ENCODE measurements at regions not wholly inside any gene's neighbourhood (a gene's known extent, or its start where the extent isn't known, plus 50 kb on each side); places are given as distances from the start of the nearest gene placed in this dataset.
A peak's percentile ranks its signal among the peaks of the same experiment; 100 is the strongest.

- H3K4me3 ChIP-seq (replicated peaks; ENCODE audit: low read depth, low read length): no peak overlapping the region
- TF ChIP-seq, protein P1, sequence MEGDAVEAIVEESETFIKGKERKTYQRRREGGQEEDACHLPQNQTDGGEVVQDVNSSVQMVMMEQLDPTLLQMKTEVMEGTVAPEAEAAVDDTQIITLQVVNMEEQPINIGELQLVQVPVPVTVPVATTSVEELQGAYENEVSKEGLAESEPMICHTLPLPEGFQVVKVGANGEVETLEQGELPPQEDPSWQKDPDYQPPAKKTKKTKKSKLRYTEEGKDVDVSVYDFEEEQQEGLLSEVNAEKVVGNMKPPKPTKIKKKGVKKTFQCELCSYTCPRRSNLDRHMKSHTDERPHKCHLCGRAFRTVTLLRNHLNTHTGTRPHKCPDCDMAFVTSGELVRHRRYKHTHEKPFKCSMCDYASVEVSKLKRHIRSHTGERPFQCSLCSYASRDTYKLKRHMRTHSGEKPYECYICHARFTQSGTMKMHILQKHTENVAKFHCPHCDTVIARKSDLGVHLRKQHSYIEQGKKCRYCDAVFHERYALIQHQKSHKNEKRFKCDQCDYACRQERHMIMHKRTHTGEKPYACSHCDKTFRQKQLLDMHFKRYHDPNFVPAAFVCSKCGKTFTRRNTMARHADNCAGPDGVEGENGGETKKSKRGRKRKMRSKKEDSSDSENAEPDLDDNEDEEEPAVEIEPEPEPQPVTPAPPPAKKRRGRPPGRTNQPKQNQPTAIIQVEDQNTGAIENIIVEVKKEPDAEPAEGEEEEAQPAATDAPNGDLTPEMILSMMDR (IDR thresholded peaks at IDR 0.05; ENCODE audit: low read length, missing control alignments): no peak
- DNase-seq (ENCODE audit: low read depth): no peak
Observed at GRCh38 chr12:65705380-65705876, 118.9 kb upstream of the HMGA2 start.

- DNase-seq (ENCODE audit: low read depth): no peak
- TF ChIP-seq, protein P1 (IDR thresholded peaks at IDR 0.05; ENCODE audit: low read length, missing control alignments): no peak
- H3K4me3 ChIP-seq (replicated peaks; ENCODE audit: low read depth, low read length): no peak overlapping the region
Observed at GRCh38 chr12:65707051-65707450, 117.2 kb upstream of the HMGA2 start.

- DNase-seq (ENCODE audit: low read depth): no peak
- TF ChIP-seq, protein P1 (IDR thresholded peaks at IDR 0.05; ENCODE audit: low read length, missing control alignments): no peak
- no peak overlapping the region for H3K4me3 ChIP-seq (replicated peaks; ENCODE audit: low read depth, low read length)
Observed at GRCh38 chr12:65712260-65713004, 111.9 kb upstream of the HMGA2 start.

DNA sequence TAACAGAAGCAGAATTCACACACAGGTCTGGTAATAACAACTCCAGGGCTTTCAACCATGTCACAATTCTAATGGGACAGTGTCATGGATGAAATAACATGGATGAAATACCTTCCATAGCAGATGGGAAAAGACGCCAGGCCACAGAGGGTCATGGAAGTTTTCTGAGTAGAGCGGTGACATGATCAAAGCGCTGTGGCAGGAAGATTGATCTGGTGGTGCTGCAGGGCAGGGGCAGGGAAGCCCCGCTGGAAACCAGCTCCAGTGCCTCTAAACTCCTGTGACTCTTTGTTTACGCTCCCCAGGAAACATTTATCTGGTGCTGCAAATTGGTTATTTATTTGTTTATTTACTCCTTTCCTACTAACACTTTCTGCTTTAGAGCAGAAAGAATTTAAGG lies 108.3 kb upstream of the HMGA2 start:
- no peak for DNase-seq (ENCODE audit: low read depth)
- H3K4me3 ChIP-seq (replicated peaks; ENCODE audit: low read depth, low read length): no peak overlapping the region
- TF ChIP-seq, protein P1 (IDR thresholded peaks at IDR 0.05; ENCODE audit: low read length, missing control alignments): no peak

DNA sequence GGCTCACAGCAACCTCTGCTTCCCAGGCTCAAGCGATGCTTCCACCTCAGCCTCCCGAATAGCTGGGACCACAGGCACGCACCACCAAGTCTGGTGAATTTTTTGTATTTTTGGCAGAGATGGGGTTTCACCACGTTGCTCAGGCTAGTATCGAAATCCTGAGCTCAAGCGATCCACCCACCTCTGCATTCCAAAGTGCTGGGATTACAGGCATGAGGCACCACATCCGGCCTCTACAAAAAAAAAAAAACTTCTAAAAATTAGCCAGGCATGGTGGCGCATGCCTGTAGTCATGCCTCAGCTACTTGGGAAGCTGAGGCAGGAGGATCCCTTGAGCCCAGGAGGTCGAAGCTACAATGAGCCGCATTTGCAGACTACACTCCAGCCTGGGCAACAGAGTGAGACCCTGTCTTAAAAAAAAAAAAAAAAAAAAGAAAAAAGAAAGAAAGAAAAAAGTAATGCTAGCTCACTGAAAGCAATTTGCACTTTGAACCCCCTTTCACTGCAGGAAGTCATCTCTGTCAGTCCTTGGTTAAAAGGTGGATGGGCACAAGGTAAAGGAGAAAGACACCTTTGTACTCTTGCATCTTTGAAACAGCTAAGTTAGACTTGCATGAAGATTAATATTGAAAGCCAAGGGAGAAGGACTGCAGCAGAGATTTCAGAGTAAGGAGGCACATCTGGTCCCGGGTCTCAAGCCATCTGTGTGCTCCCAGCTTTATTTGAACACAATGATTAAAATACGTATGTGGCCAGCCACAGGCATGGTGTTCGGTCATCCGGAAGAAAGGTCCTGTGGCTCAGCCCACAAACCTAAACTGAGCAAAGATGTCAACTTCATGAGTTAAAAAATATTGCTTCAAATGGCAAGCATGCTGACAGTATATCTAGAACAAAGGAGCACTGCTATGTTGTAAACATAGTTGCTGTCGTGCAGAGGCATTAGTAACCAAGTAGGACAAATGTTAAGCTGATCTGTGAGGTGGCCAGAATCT lies 103.8 kb upstream of the HMGA2 start:
- TF ChIP-seq, protein P1 (IDR thresholded peaks at IDR 0.05; ENCODE audit: low read length, missing control alignments): no peak
- H3K4me3 ChIP-seq (replicated peaks; ENCODE audit: low read depth, low read length): no peak overlapping the region
- DNase-seq (ENCODE audit: low read depth): peak; percentile 60

DNA sequence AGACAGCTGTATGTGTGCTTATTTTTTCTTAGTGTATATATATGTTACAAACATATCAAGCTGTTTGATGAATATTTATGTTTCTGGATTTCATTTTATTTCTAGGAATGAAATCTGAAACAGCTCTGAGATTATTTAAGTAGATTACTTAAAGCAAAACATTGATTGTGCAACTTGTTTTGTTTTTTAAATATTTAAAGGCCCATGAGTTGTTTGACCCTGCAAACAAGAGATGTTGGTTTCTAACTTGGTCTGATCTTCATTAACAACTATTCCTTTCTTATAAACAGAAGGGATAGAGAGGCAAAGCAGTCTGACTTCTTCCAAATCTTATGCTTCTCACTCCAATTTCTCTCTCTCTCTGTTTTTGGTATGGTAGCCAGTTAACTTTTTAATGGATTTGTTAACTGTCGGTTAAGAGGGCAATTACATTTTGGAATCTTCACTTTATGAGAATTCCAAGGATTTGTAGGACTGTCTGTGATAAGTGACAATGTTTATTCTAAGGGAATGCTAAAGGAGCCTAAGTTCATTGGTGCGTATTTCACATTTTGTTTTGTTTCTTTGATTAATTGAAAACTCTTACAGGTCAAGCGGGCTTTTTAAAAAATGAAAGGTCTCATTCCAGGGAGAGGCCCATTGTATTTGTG lies 102.6 kb upstream of the HMGA2 start:
- TF ChIP-seq, protein P1 (IDR thresholded peaks at IDR 0.05; ENCODE audit: low read length, missing control alignments): no peak
- no peak overlapping the region for H3K4me3 ChIP-seq (replicated peaks; ENCODE audit: low read depth, low read length)

More for the DNA sequence above, 102.6 kb upstream of the HMGA2 start:
- no peak for DNase-seq (ENCODE audit: low read depth)

All from fibroblast of pulmonary artery (primary cell).